ENCODE measurements at regions not wholly inside any gene's neighbourhood (a gene's known extent, or its start where the extent isn't known, plus 50 kb on each side); places are given as distances from the start of the nearest gene placed in this dataset.
A peak's percentile ranks its signal among the peaks of the same experiment; 100 is the strongest.

GRCh38 chr5:143886651-143887638 is 75.0 kb downstream of the HMHB1 start:
- no peak for DNase-seq (ENCODE audit: low spot score)
- no peak overlapping the region for H3K4me3 ChIP-seq (ENCODE audit: severe bottlenecking)
- TF ChIP-seq CTCF (IDR thresholded peaks at IDR 0.05; ENCODE audit: poor library complexity, severe bottlenecking): no peak
- no peak overlapping the region for H3K27ac ChIP-seq (ENCODE audit: poor library complexity, severe bottlenecking)
- no peaks in the 10 kb centered on the region for H3K9me3 ChIP-seq (ENCODE audit: severe bottlenecking)
- peak; percentile 71 for ATAC-seq (ENCODE audit: low read depth)
- H3K27me3 ChIP-seq (ENCODE audit: insufficient read depth, poor library complexity, severe bottlenecking): no peaks in the 10 kb centered on the region
- peaks cover 17% of the 10 kb centered on the region for H3K4me1 ChIP-seq (ENCODE audit: insufficient read depth, poor library complexity, severe bottlenecking)
- H3K36me3 ChIP-seq (ENCODE audit: low read depth): no peaks in the 10 kb centered on the region

GRCh38 chr5:143887903-143888665 is 76.1 kb downstream of the HMHB1 start:
- no peaks in the 10 kb centered on the region for H3K27me3 ChIP-seq (ENCODE audit: insufficient read depth, poor library complexity, severe bottlenecking)
- no peaks in the 10 kb centered on the region for H3K9me3 ChIP-seq (ENCODE audit: severe bottlenecking)
- DNase-seq (ENCODE audit: low spot score) (no peak), ATAC-seq (ENCODE audit: low read depth) (no peak)
- no peak overlapping the region for H3K4me3 ChIP-seq (ENCODE audit: severe bottlenecking)
- peaks cover 17% of the 10 kb centered on the region for H3K4me1 ChIP-seq (ENCODE audit: insufficient read depth, poor library complexity, severe bottlenecking)
- H3K36me3 ChIP-seq (ENCODE audit: low read depth): no peaks in the 10 kb centered on the region
- H3K27ac ChIP-seq (ENCODE audit: poor library complexity, severe bottlenecking): no peak overlapping the region
- TF ChIP-seq CTCF (IDR thresholded peaks at IDR 0.05; ENCODE audit: poor library complexity, severe bottlenecking): no peak

GRCh38 chr5:143888912-143889311 is 77.0 kb downstream of the HMHB1 start:
- H3K27me3 ChIP-seq (ENCODE audit: insufficient read depth, poor library complexity, severe bottlenecking): no peaks in the 10 kb centered on the region

GRCh38 chr5:143889986-143890385 is 78.0 kb downstream of the HMHB1 start:
- Histone ChIP-seq H3K36me3 (ENCODE audit: low read depth) (no peaks in the 10 kb centered on the region), H3K9me3 (ENCODE audit: severe bottlenecking) (no peaks in the 10 kb centered on the region), H3K27ac (ENCODE audit: poor library complexity, severe bottlenecking) (no peak overlapping the region), H3K4me1 (ENCODE audit: insufficient read depth, poor library complexity, severe bottlenecking) (peaks cover 17% of the 10 kb centered on the region), H3K27me3 (ENCODE audit: insufficient read depth, poor library complexity, severe bottlenecking) (no peaks in the 10 kb centered on the region), H3K4me3 (ENCODE audit: severe bottlenecking) (no peak overlapping the region)
- TF ChIP-seq CTCF (IDR thresholded peaks at IDR 0.05; ENCODE audit: poor library complexity, severe bottlenecking): no peak
- ATAC-seq (ENCODE audit: low read depth) (peak; percentile 12; the same call in 1 of the 3 replicates), DNase-seq (ENCODE audit: low spot score) (no peak)

More at GRCh38 chr5:143888912-143889311, 77.0 kb downstream of the HMHB1 start:
- Histone ChIP-seq H3K4me1 (ENCODE audit: insufficient read depth, poor library complexity, severe bottlenecking) (peaks cover 17% of the 10 kb centered on the region), H3K27ac (ENCODE audit: poor library complexity, severe bottlenecking) (no peak overlapping the region), H3K4me3 (ENCODE audit: severe bottlenecking) (no peak overlapping the region), H3K36me3 (ENCODE audit: low read depth) (no peaks in the 10 kb centered on the region), H3K9me3 (ENCODE audit: severe bottlenecking) (no peaks in the 10 kb centered on the region)
- DNase-seq (ENCODE audit: low spot score) (no peak), ATAC-seq (ENCODE audit: low read depth) (no peak)
- TF ChIP-seq CTCF (IDR thresholded peaks at IDR 0.05; ENCODE audit: poor library complexity, severe bottlenecking): no peak
